Liver (tissue), 3 donors: ENCODE measurements at regions not wholly inside any gene's neighbourhood (a gene's known extent, or its start where the extent isn't known, plus 50 kb on each side); places are given as distances from the start of the nearest gene placed in this dataset.

Experiments used
- ATF3 ChIP-seq: IDR thresholded peaks from 2 replicates; pipeline ENCODE4 v1.6.1; 2016; ENCODE audit warnings: antibody characterized with exemption
- FOXA1 ChIP-seq: IDR thresholded peaks from 2 replicates; pipeline ENCODE4 v1.6.1; 2016; ENCODE audit warnings: antibody characterized with exemption
- GABPA ChIP-seq, 2 donors: IDR thresholded peaks in 1 of 2; conservative IDR thresholded peaks in 1 of 2; 2 replicates each; pipeline ENCODE4 v1.6.1; 2016; ENCODE audit warnings: antibody characterized with exemption in 2 of 2, mild to moderate bottlenecking in 1 of 2, moderate library complexity in 1 of 2
- HNF4G ChIP-seq: IDR thresholded peaks from 2 replicates; pipeline ENCODE4 v1.6.1; 2016; ENCODE audit warnings: antibody characterized with exemption
- JUND ChIP-seq, 2 donors: IDR thresholded peaks; 2 replicates each; pipeline ENCODE4 v1.6.1; 2016; ENCODE audit warnings: antibody characterized with exemption in 2 of 2
- RAD21 ChIP-seq, 2 donors: IDR thresholded peaks; 2 replicates each; pipeline ENCODE4 v1.6.1; 2016; ENCODE audit warnings: antibody characterized with exemption in 2 of 2, mild to moderate bottlenecking in 2 of 2
- REST ChIP-seq: IDR thresholded peaks from 2 replicates; pipeline ENCODE4 v1.6.1; 2016; ENCODE audit warnings: antibody characterized with exemption, mild to moderate bottlenecking
- TAF1 ChIP-seq: conservative IDR thresholded peaks from 2 replicates; pipeline ENCODE4 v1.6.1; 2016; ENCODE audit warnings: antibody characterized with exemption, mild to moderate bottlenecking
- YY1 ChIP-seq: IDR thresholded peaks from 2 replicates; pipeline ENCODE4 v1.6.1; 2016; ENCODE audit warnings: antibody characterized with exemption, mild to moderate bottlenecking
- ZBTB33 ChIP-seq: IDR thresholded peaks from 2 replicates; pipeline ENCODE4 v1.6.1; 2016; ENCODE audit warnings: antibody characterized with exemption
- TF ChIP-seq, protein P1 (sequence below): fragments of 150-350 bp; IDR thresholded peaks from 2 replicates; pipeline ENCODE4 v1.5.1; 2017; ENCODE audit warnings: improper control_type of control experiment, low read depth, low read length; ENCODE audit not compliant: missing input control
- TF ChIP-seq, protein P2 (sequence below): IDR thresholded peaks from 2 replicates; pipeline ENCODE4 v1.6.1; 2016; ENCODE audit warnings: antibody characterized with exemption
- donor health status: healthy.
- donor health status: healthy.

- TF ChIP-seq, protein P1, sequence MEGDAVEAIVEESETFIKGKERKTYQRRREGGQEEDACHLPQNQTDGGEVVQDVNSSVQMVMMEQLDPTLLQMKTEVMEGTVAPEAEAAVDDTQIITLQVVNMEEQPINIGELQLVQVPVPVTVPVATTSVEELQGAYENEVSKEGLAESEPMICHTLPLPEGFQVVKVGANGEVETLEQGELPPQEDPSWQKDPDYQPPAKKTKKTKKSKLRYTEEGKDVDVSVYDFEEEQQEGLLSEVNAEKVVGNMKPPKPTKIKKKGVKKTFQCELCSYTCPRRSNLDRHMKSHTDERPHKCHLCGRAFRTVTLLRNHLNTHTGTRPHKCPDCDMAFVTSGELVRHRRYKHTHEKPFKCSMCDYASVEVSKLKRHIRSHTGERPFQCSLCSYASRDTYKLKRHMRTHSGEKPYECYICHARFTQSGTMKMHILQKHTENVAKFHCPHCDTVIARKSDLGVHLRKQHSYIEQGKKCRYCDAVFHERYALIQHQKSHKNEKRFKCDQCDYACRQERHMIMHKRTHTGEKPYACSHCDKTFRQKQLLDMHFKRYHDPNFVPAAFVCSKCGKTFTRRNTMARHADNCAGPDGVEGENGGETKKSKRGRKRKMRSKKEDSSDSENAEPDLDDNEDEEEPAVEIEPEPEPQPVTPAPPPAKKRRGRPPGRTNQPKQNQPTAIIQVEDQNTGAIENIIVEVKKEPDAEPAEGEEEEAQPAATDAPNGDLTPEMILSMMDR, result no peak
- TF ChIP-seq REST, result no peak
- TF ChIP-seq YY1, result no peak
- TF ChIP-seq TAF1, result no peak
- TF ChIP-seq GABPA (IDR thresholded peaks at IDR 0.05 in 1 of 2, conservative IDR thresholded peaks at IDR 0.05 in 1 of 2), result no peak
- no peak for TF ChIP-seq ATF3
- TF ChIP-seq RAD21 (IDR thresholded peaks at IDR 0.05), result no peak
- no peak for TF ChIP-seq FOXA1
- TF ChIP-seq JUND (IDR thresholded peaks at IDR 0.05), result no peak
- TF ChIP-seq, protein P2, sequence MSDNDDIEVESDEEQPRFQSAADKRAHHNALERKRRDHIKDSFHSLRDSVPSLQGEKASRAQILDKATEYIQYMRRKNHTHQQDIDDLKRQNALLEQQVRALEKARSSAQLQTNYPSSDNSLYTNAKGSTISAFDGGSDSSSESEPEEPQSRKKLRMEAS, result no peak
- no peak for TF ChIP-seq HNF4G
- TF ChIP-seq ZBTB33, result no peak
Measured at GRCh38 chr3:43203022-43203421, 83.3 kb upstream of the SNRK start.
